ENCODE measurements at regions not wholly inside any gene's neighbourhood (a gene's known extent, or its start where the extent isn't known, plus 50 kb on each side); places are given as distances from the start of the nearest gene placed in this dataset.
A peak's percentile ranks its signal among the peaks of the same experiment; 100 is the strongest.

- H3K27me3 ChIP-seq: no peaks in the 10 kb centered on the region
- DNase-seq: no peak
- no peak overlapping the region for H3K4me3 ChIP-seq
- peaks cover 9% of the 10 kb centered on the region for H3K36me3 ChIP-seq
- no peaks in the 10 kb centered on the region; the same call in 1 of the 2 replicates for H3K9me3 ChIP-seq
Observed at GRCh38 chr11:29281271-29281777, 735.5 kb downstream of the KCNA4 start.

- DNase-seq: no peak
- Histone ChIP-seq H3K4me3 (no peak overlapping the region), H3K36me3 (peaks cover 9% of the 10 kb centered on the region), H3K27me3 (no peaks in the 10 kb centered on the region), H3K9me3 (no peaks in the 10 kb centered on the region; the same call in 1 of the 2 replicates)
Observed at GRCh38 chr11:29280452-29280851, 736.4 kb downstream of the KCNA4 start.

GRCh38 chr11:29279716-29280115 is 737.1 kb downstream of the KCNA4 start:
- no peak overlapping the region for H3K4me3 ChIP-seq
- DNase-seq: no peak
- H3K9me3 ChIP-seq: no peaks in the 10 kb centered on the region; the same call in 1 of the 2 replicates
- H3K27me3 ChIP-seq: no peaks in the 10 kb centered on the region
- H3K36me3 ChIP-seq: peaks cover 8% of the 10 kb centered on the region

- H3K36me3 ChIP-seq: no peaks in the 10 kb centered on the region
- no peak for DNase-seq
- no peak overlapping the region for H3K4me3 ChIP-seq
- no peaks in the 10 kb centered on the region for H3K27me3 ChIP-seq
- no peaks in the 10 kb centered on the region; the same call in 1 of the 2 replicates for H3K9me3 ChIP-seq
Observed at GRCh38 chr11:29272019-29272654, 744.7 kb downstream of the KCNA4 start.

- Histone ChIP-seq H3K9me3 (no peaks in the 10 kb centered on the region; the same call in 1 of the 2 replicates), H3K27me3 (no peaks in the 10 kb centered on the region), H3K36me3 (no peaks in the 10 kb centered on the region), H3K4me3 (no peak overlapping the region)
- DNase-seq: no peak
Observed at GRCh38 chr11:29271616-29272015, 745.2 kb downstream of the KCNA4 start.

- H3K9me3 ChIP-seq: no peaks in the 10 kb centered on the region
- no peaks in the 10 kb centered on the region for H3K27me3 ChIP-seq
- no peak for DNase-seq
- H3K36me3 ChIP-seq: no peaks in the 10 kb centered on the region
- no peak overlapping the region for H3K4me3 ChIP-seq
Observed at GRCh38 chr11:29268733-29269132, 748.1 kb downstream of the KCNA4 start.

- H3K4me3 ChIP-seq: no peak overlapping the region
- no peaks in the 10 kb centered on the region for H3K36me3 ChIP-seq
- DNase-seq: no peak
- H3K9me3 ChIP-seq: no peaks in the 10 kb centered on the region
- no peaks in the 10 kb centered on the region for H3K27me3 ChIP-seq
Observed at GRCh38 chr11:29265792-29266191, 751.0 kb downstream of the KCNA4 start.

GRCh38 chr11:29265381-29265780 is 751.4 kb downstream of the KCNA4 start:
- H3K36me3 ChIP-seq: no peaks in the 10 kb centered on the region; the same call in 1 of the 2 replicates
- no peaks in the 10 kb centered on the region for H3K9me3 ChIP-seq
- H3K27me3 ChIP-seq: no peaks in the 10 kb centered on the region
- no peak for DNase-seq
- H3K4me3 ChIP-seq: no peak overlapping the region

- Histone ChIP-seq H3K27me3 (no peaks in the 10 kb centered on the region), H3K4me3 (no peak overlapping the region), H3K36me3 (no peaks in the 10 kb centered on the region; the same call in 1 of the 2 replicates), H3K9me3 (0 out of 2 replicates have a peak, but pooled peaks cover under 1% of the 10 kb centered on the region)
- DNase-seq: peak; percentile 23
Observed at GRCh38 chr11:29263971-29264682, 752.7 kb downstream of the KCNA4 start.

GRCh38 chr11:29261831-29262230 is 755.0 kb downstream of the KCNA4 start:
- H3K4me3 ChIP-seq: no peak overlapping the region
- no peaks in the 10 kb centered on the region; the same call in 1 of the 2 replicates for H3K36me3 ChIP-seq
- peaks cover 4% of the 10 kb centered on the region; the same call in 1 of the 2 replicates for H3K9me3 ChIP-seq
- no peak for DNase-seq
- no peaks in the 10 kb centered on the region for H3K27me3 ChIP-seq

GRCh38 chr11:29260939-29261705 is 755.7 kb downstream of the KCNA4 start:
- Histone ChIP-seq H3K36me3 (no peaks in the 10 kb centered on the region; the same call in 1 of the 2 replicates), H3K4me3 (no peak overlapping the region), H3K27me3 (no peaks in the 10 kb centered on the region), H3K9me3 (peaks cover 4% of the 10 kb centered on the region; the same call in 1 of the 2 replicates)
- peak; percentile 30 for DNase-seq

GRCh38 chr11:29258411-29258810 is 758.4 kb downstream of the KCNA4 start:
- H3K27me3 ChIP-seq: no peaks in the 10 kb centered on the region

GRCh38 chr11:29256580-29256979 is 760.2 kb downstream of the KCNA4 start:
- peaks cover 5% of the 10 kb centered on the region; the same call in 1 of the 2 replicates for H3K9me3 ChIP-seq
- no peaks in the 10 kb centered on the region; the same call in 1 of the 2 replicates for H3K36me3 ChIP-seq
- no peak overlapping the region for H3K4me3 ChIP-seq
- no peaks in the 10 kb centered on the region for H3K27me3 ChIP-seq
- DNase-seq: no peak

More at GRCh38 chr11:29258411-29258810, 758.4 kb downstream of the KCNA4 start:
- no peak for DNase-seq
- H3K4me3 ChIP-seq: no peak overlapping the region
- no peaks in the 10 kb centered on the region; the same call in 1 of the 2 replicates for H3K36me3 ChIP-seq
- H3K9me3 ChIP-seq: peaks cover 4% of the 10 kb centered on the region; the same call in 1 of the 2 replicates

- H3K9me3 ChIP-seq: peaks cover 5% of the 10 kb centered on the region; the same call in 1 of the 2 replicates
- no peaks in the 10 kb centered on the region for H3K27me3 ChIP-seq
- H3K4me3 ChIP-seq: no peak overlapping the region
- no peak for DNase-seq
- no peaks in the 10 kb centered on the region; the same call in 1 of the 2 replicates for H3K36me3 ChIP-seq
Observed at GRCh38 chr11:29255401-29255800, 761.4 kb downstream of the KCNA4 start.

GRCh38 chr11:29251738-29252137 is 765.1 kb downstream of the KCNA4 start:
- no peak for DNase-seq
- H3K27me3 ChIP-seq: no peaks in the 10 kb centered on the region
- H3K36me3 ChIP-seq: no peaks in the 10 kb centered on the region
- H3K4me3 ChIP-seq: no peak overlapping the region
- peaks cover 2% of the 10 kb centered on the region; the same call in 1 of the 2 replicates for H3K9me3 ChIP-seq

GRCh38 chr11:29249713-29250112 is 767.1 kb downstream of the KCNA4 start:
- H3K27me3 ChIP-seq: no peaks in the 10 kb centered on the region
- no peak for DNase-seq
- peaks cover 2% of the 10 kb centered on the region; the same call in 1 of the 2 replicates for H3K9me3 ChIP-seq
- H3K36me3 ChIP-seq: no peaks in the 10 kb centered on the region
- H3K4me3 ChIP-seq: no peak overlapping the region
